OCI-LY3 (cell line): ENCODE measurements at regions not wholly inside any gene's neighbourhood (a gene's known extent, or its start where the extent isn't known, plus 50 kb on each side); places are given as distances from the start of the nearest gene placed in this dataset.

Source experiments
- CTCF ChIP-seq: fragments of 200-600, 300-600 bp; sonication (generic); IDR thresholded peaks from 2 replicates; pipeline ENCODE4 v1.5.1; 2014; ENCODE audit warnings: antibody characterized with exemption, low read length, low read depth
- EZH2phosphoT487 ChIP-seq: fragments of 200-600 bp; shearing (Covaris generic); IDR thresholded peaks from 2 replicates; pipeline ENCODE4 v1.6.1; 2018; ENCODE audit warnings: antibody characterized with exemption, mixed run types, low read depth

- TF ChIP-seq CTCF (no peak), EZH2phosphoT487 (no peak)
Observed at GRCh38 chr22:47629273-47629711, 866.8 kb downstream of the TBC1D22A start.
